ENCODE measurements at regions not wholly inside any gene's neighbourhood (a gene's known extent, or its start where the extent isn't known, plus 50 kb on each side); places are given as distances from the start of the nearest gene placed in this dataset.

DNA sequence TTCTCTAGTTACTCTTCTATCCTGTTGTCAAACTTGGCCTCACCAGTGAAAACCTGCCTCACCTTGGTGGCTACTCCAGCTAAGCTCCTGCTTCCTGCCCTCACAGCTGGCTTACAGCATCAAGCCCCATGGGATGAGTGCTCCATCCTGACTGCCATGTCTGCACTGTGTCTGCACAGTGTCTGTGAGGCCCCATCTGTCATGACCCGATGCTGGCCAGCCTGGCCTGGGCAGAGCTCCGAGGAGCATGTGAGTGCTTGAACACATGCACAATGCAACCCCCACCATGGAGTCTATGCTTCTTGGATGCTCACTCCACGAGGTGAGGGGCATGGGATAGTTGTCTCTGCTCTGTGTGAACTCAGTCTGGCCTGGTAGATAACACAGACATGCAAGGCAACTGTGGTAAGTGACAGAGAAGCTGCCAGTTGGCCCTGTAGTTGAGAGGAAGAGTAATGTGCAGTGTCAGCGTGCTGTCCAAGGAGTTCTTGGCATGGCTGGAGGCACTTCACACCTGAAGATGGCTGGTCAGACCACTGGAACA is 207.1 kb upstream of the ZNF32 start:
- ChIA-PET CTCF (no interaction called here), POLR2A (no interaction called here)
- in situ Hi-C loops (cut with HindIII; ENCODE audit: low pct_unique_long_range_greater_than_20kb, low sequenced_read_pairs), result no loop called here
- TF ChIP-seq, protein P1, sequence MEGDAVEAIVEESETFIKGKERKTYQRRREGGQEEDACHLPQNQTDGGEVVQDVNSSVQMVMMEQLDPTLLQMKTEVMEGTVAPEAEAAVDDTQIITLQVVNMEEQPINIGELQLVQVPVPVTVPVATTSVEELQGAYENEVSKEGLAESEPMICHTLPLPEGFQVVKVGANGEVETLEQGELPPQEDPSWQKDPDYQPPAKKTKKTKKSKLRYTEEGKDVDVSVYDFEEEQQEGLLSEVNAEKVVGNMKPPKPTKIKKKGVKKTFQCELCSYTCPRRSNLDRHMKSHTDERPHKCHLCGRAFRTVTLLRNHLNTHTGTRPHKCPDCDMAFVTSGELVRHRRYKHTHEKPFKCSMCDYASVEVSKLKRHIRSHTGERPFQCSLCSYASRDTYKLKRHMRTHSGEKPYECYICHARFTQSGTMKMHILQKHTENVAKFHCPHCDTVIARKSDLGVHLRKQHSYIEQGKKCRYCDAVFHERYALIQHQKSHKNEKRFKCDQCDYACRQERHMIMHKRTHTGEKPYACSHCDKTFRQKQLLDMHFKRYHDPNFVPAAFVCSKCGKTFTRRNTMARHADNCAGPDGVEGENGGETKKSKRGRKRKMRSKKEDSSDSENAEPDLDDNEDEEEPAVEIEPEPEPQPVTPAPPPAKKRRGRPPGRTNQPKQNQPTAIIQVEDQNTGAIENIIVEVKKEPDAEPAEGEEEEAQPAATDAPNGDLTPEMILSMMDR (IDR thresholded peaks at IDR 0.05), result no peak
- no peak for TF ChIP-seq SIN3A (IDR thresholded peaks at IDR 0.05; ENCODE audit: borderline replicate concordance, insufficient read depth, low read depth, low read length)
- TF ChIP-seq POLR2AphosphoS5 (IDR thresholded peaks at IDR 0.05; ENCODE audit: low read depth, low read length), result no peak
- TF ChIP-seq TCF7L2 (IDR thresholded peaks at IDR 0.05; ENCODE audit: low read depth, low read length), result no peak
- TF ChIP-seq, protein P2, sequence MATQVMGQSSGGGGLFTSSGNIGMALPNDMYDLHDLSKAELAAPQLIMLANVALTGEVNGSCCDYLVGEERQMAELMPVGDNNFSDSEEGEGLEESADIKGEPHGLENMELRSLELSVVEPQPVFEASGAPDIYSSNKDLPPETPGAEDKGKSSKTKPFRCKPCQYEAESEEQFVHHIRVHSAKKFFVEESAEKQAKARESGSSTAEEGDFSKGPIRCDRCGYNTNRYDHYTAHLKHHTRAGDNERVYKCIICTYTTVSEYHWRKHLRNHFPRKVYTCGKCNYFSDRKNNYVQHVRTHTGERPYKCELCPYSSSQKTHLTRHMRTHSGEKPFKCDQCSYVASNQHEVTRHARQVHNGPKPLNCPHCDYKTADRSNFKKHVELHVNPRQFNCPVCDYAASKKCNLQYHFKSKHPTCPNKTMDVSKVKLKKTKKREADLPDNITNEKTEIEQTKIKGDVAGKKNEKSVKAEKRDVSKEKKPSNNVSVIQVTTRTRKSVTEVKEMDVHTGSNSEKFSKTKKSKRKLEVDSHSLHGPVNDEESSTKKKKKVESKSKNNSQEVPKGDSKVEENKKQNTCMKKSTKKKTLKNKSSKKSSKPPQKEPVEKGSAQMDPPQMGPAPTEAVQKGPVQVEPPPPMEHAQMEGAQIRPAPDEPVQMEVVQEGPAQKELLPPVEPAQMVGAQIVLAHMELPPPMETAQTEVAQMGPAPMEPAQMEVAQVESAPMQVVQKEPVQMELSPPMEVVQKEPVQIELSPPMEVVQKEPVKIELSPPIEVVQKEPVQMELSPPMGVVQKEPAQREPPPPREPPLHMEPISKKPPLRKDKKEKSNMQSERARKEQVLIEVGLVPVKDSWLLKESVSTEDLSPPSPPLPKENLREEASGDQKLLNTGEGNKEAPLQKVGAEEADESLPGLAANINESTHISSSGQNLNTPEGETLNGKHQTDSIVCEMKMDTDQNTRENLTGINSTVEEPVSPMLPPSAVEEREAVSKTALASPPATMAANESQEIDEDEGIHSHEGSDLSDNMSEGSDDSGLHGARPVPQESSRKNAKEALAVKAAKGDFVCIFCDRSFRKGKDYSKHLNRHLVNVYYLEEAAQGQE (IDR thresholded peaks at IDR 0.05; ENCODE audit: insufficient read depth in 1 of 2, low read depth in 2 of 2, low read length in 1 of 2), result no peak
- H3K4me1 ChIP-seq (ENCODE audit: control insufficient read depth, insufficient read depth, low read length), result no peaks in the 10 kb centered on the region
- intact Hi-C loops (cut with micrococcal nuclease; ENCODE audit: unreplicated experiment), result no loop called here
- no peak overlapping the region for H3K27ac ChIP-seq (ENCODE audit: low read length)
- no peaks in the 10 kb centered on the region for H3K36me3 ChIP-seq (ENCODE audit: control insufficient read depth, insufficient read depth, low read length)
- H3K9me3 ChIP-seq (ENCODE audit: control insufficient read depth, insufficient read depth, low read depth, low read length), result no peaks in the 10 kb centered on the region
- BruUV-seq (replicated peaks), result no TSS peak
- H3K27me3 ChIP-seq (ENCODE audit: control insufficient read depth, insufficient read depth, low read length), result peaks cover 8% of the 10 kb centered on the region; the same call in 1 of the 2 replicates
- DNase-seq (ENCODE audit: low read depth, low spot score) (no peak), ATAC-seq (no peak)
- no peak overlapping the region for H3K4me3 ChIP-seq (ENCODE audit: low read depth in 2 of 2, low read length in 2 of 2)

DNA sequence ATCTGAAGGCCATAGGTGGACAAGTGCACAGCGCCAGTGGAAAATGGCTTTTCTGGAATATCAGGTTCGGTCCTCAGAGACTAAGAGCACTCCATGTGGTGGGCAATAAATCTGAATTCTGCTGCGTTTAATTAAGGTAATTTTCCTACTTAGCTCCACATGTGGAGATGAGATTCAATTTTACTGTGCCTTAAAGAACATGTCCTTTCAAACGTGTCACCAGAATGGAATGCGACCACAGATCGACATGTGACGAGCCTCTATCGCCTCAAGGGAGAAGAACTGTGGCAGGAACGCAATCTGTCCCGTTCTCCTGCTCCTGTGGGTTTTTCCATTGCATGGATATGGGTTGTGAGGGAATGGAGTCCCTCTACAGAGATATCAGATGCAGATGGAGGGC is 205.3 kb upstream of the ZNF32 start:
- DNase-seq (ENCODE audit: low read depth, low spot score), result no peak

More for the DNA sequence above, 205.3 kb upstream of the ZNF32 start:
- Histone ChIP-seq H3K27me3 (ENCODE audit: control insufficient read depth, insufficient read depth, low read length) (peaks cover 6% of the 10 kb centered on the region; the same call in 1 of the 2 replicates), H3K4me3 (ENCODE audit: low read depth in 2 of 2, low read length in 2 of 2) (no peak overlapping the region), H3K9me3 (ENCODE audit: control insufficient read depth, insufficient read depth, low read depth, low read length) (no peaks in the 10 kb centered on the region), H3K27ac (ENCODE audit: low read length) (no peak overlapping the region), H3K4me1 (ENCODE audit: control insufficient read depth, insufficient read depth, low read length) (no peaks in the 10 kb centered on the region), H3K36me3 (ENCODE audit: control insufficient read depth, insufficient read depth, low read length) (no peaks in the 10 kb centered on the region)
- in situ Hi-C loops (cut with HindIII; ENCODE audit: low pct_unique_long_range_greater_than_20kb, low sequenced_read_pairs), result no loop called here
- POLR2A ChIA-PET, result no interaction called here
- CTCF ChIA-PET, result no interaction called here
- no peak for TF ChIP-seq POLR2AphosphoS5 (IDR thresholded peaks at IDR 0.05; ENCODE audit: low read depth, low read length)
- TF ChIP-seq TCF7L2 (IDR thresholded peaks at IDR 0.05; ENCODE audit: low read depth, low read length), result no peak
- TF ChIP-seq, protein P1 (IDR thresholded peaks at IDR 0.05), result no peak
- no TSS peak for BruUV-seq (replicated peaks)
- intact Hi-C loops (cut with micrococcal nuclease; ENCODE audit: unreplicated experiment), result no loop called here
- ATAC-seq, result no peak
